ENCODE measurements at regions not wholly inside any gene's neighbourhood (a gene's known extent, or its start where the extent isn't known, plus 50 kb on each side); places are given as distances from the start of the nearest gene placed in this dataset.

DNA sequence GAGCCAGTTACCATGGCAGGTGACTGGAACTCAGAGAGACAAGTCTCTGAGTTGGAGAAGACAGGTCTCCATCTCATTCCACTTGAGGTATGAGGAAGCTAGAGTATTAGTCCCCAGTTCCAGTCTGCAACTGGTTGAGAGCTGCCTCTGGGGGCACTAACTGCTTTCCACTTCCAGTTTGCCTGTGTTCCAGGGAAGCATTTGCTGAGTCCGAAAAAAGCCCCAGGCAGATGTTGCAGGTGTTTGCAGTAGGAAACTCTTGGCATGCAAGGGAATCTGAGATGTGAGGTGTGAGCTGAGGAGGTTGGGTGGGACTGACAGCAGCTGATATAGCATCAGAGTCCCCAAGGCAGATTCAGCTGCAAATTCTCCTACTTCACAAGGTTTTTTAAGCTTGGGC is 272.2 kb upstream of the CASK start:
- TF ChIP-seq POLR2AphosphoS5 (IDR thresholded peaks at IDR 0.05; ENCODE audit: low read depth, low read length) (no peak), POLR2A (IDR thresholded peaks at IDR 0.05; ENCODE audit: low read depth, low read length) (no peak), TAF1 (IDR thresholded peaks at IDR 0.05; ENCODE audit: low read depth, low read length) (no peak), POU2F2 (IDR thresholded peaks at IDR 0.05; ENCODE audit: low read depth, low read length) (no peak)
